ENCODE measurements at regions not wholly inside any gene's neighbourhood (a gene's known extent, or its start where the extent isn't known, plus 50 kb on each side); places are given as distances from the start of the nearest gene placed in this dataset.

- DNase-seq = no peak
These were observed 71.0 kb upstream of the WDR26 start for GRCh38 chr1:224505454-224506093.

- no peak for DNase-seq
These were observed 71.7 kb upstream of the WDR26 start for GRCh38 chr1:224506141-224506814.

- DNase-seq = no peak
These were observed 73.3 kb upstream of the WDR26 start for GRCh38 chr1:224507771-224508523.

GRCh38 chr1:224509907-224510306, 75.3 kb upstream of the WDR26 start:
- no peak for DNase-seq

- DNase-seq = no peak
These were observed 76.5 kb upstream of the WDR26 start for GRCh38 chr1:224510880-224511645.

- DNase-seq = no peak
These were observed 78.1 kb upstream of the WDR26 start for GRCh38 chr1:224512600-224513151.

- no peak for DNase-seq
These were observed 78.8 kb upstream of the WDR26 start for GRCh38 chr1:224513383-224513782.

GRCh38 chr1:224513787-224514209, 79.2 kb upstream of the WDR26 start:
- DNase-seq = peak in 1 of 2 experiments; percentile 28

- DNase-seq = no peak
These were observed 82.6 kb upstream of the WDR26 start for GRCh38 chr1:224517171-224517570.

- no peak for DNase-seq
These were observed 83.9 kb upstream of the WDR26 start for GRCh38 chr1:224518528-224518927.

- DNase-seq = no peak
These were observed 85.3 kb upstream of the WDR26 start for GRCh38 chr1:224519874-224520273.

- DNase-seq = no peak
These were observed 86.2 kb upstream of the WDR26 start for GRCh38 chr1:224520808-224521207.

GRCh38 chr1:224521904-224522734, 87.5 kb upstream of the WDR26 start:
- DNase-seq = no peak

GRCh38 chr1:224523676-224524075, 89.1 kb upstream of the WDR26 start:
- DNase-seq = no peak

GRCh38 chr1:224524679-224525078, 90.1 kb upstream of the WDR26 start:
- DNase-seq = no peak

- no peak for DNase-seq
These were observed 90.6 kb upstream of the CNIH3 start for GRCh38 chr1:224525411-224526040.

- no peak for DNase-seq
These were observed 89.3 kb upstream of the CNIH3 start for GRCh38 chr1:224526771-224527170.

GRCh38 chr1:224528900-224529299, 87.2 kb upstream of the CNIH3 start:
- no peak for DNase-seq

GRCh38 chr1:224529844-224530243, 86.3 kb upstream of the CNIH3 start:
- no peak for DNase-seq

- no peak for DNase-seq
These were observed 82.6 kb upstream of the CNIH3 start for GRCh38 chr1:224533517-224533916.

GRCh38 chr1:224534731-224535130, 81.4 kb upstream of the CNIH3 start:
- no peak for DNase-seq
